Neural progenitor cell (in vitro differentiated cells): ENCODE measurements at regions not wholly inside any gene's neighbourhood (a gene's known extent, or its start where the extent isn't known, plus 50 kb on each side); places are given as distances from the start of the nearest gene placed in this dataset.

Experiments used
- DNase-seq: peaks from one replicate; pipeline ENCODE4 v3.0.0-alpha.2; 2016; ENCODE audit warnings: low spot score
- H2AFZ ChIP-seq: fragments of 200-600 bp; sonication (generic); replicated peaks from 2 replicates; pipeline ENCODE4 v1.6.1; 2016; ENCODE audit warnings: antibody characterized with exemption
- H3F3A ChIP-seq: fragments of 200-600 bp; sonication (generic); 2 replicates; pipeline ENCODE4 v1.6.1; 2016; ENCODE audit warnings: antibody characterized with exemption, low read depth
- H3K27ac ChIP-seq: fragments of 200-600 bp; sonication (generic); 2 replicates; pipeline ENCODE4 v1.5.1; 2016; ENCODE audit warnings: mild to moderate bottlenecking
- H3K27me3 ChIP-seq: fragments of 200-600 bp; sonication (generic); 2 replicates; pipeline ENCODE4 v1.6.1; 2016; ENCODE audit warnings: mild to moderate bottlenecking, moderate library complexity
- H3K36me3 ChIP-seq: fragments of 200-600 bp; sonication (generic); 2 replicates; pipeline ENCODE4 v1.5.1; 2016
- H3K4me1 ChIP-seq: fragments of 200-600 bp; sonication (generic); 2 replicates; pipeline ENCODE4 v1.6.1; 2016; ENCODE audit warnings: mixed run types
- H3K4me2 ChIP-seq: fragments of 200-600 bp; sonication (generic); 2 replicates; pipeline ENCODE4 v1.6.1; 2016
- H3K4me3 ChIP-seq: fragments of 200-600 bp; sonication (generic); 2 replicates; pipeline ENCODE4 v1.5.1; 2016
- H3K79me2 ChIP-seq: fragments of 200-600 bp; sonication (generic); 2 replicates; pipeline ENCODE4 v1.6.1; 2016; ENCODE audit warnings: low read depth
- H3K9ac ChIP-seq: fragments of 200-600 bp; sonication (generic); 2 replicates; pipeline ENCODE4 v1.6.1; 2016
- H3K9me3 ChIP-seq: fragments of 200-600 bp; sonication (generic); 2 replicates; pipeline ENCODE4 v1.5.1; 2016; ENCODE audit warnings: low read depth
- H4K20me1 ChIP-seq: fragments of 200-600 bp; sonication (generic); 2 replicates; pipeline ENCODE4 v1.6.1; 2016; ENCODE audit warnings: low read depth
- H3K27ac Mint-ChIP-seq: 3 replicates; pipeline ENCODE4 v1.8.0; 2021; ENCODE audit warnings: mixed read lengths
- H3K27me3 Mint-ChIP-seq: 2 replicates; pipeline ENCODE4 v1.8.0; 2022; ENCODE audit warnings: low read depth, mild to moderate bottlenecking, inconsistent platforms, moderate library complexity, mixed read lengths; ENCODE audit not compliant: insufficient read depth
- H3K36me3 Mint-ChIP-seq: 3 replicates; pipeline ENCODE4 v1.8.0; 2021; ENCODE audit warnings: mixed read lengths
- H3K4me1 Mint-ChIP-seq: 3 replicates; pipeline ENCODE4 v1.8.0; 2021; ENCODE audit warnings: mixed read lengths
- H3K4me3 Mint-ChIP-seq: 3 replicates; pipeline ENCODE4 v1.8.0; 2021; ENCODE audit warnings: mild to moderate bottlenecking, moderate library complexity, mixed read lengths
- H3K9me3 Mint-ChIP-seq: 3 replicates; pipeline ENCODE4 v1.8.0; 2020; ENCODE audit warnings: mixed read lengths
- CTCF ChIP-seq: fragments of 200-600 bp; sonication (generic); IDR thresholded peaks from 2 replicates; pipeline ENCODE4 v1.5.1; 2017; ENCODE audit warnings: antibody characterized with exemption, mild to moderate bottlenecking
- EZH2 ChIP-seq: fragments of 200-600 bp; sonication (generic); IDR thresholded peaks from 2 replicates; pipeline ENCODE4 v1.6.1; 2017; ENCODE audit warnings: antibody characterized with exemption, mild to moderate bottlenecking, moderate library complexity
- EZH2phosphoT487 ChIP-seq: fragments of 200-600 bp; sonication (generic); IDR thresholded peaks from 2 replicates; pipeline ENCODE4 v1.6.1; 2017; ENCODE audit warnings: antibody characterized with exemption

- Histone ChIP-seq H3K36me3 (no peaks in the 10 kb centered on the region), H3K9me3 (no peaks in the 10 kb centered on the region), H3K27me3 (no peaks in the 10 kb centered on the region), H2AFZ (no peak overlapping the region), H3K79me2 (no peaks in the 10 kb centered on the region), H4K20me1 (no peaks in the 10 kb centered on the region), H3K27ac (no peak overlapping the region), H3K4me1 (no peaks in the 10 kb centered on the region), H3F3A (no peaks in the 10 kb centered on the region), H3K4me2 (no peak overlapping the region), H3K4me3 (no peak overlapping the region), H3K9ac (no peak overlapping the region)
- H3K27ac Mint-ChIP-seq, result no peak overlapping the region
- no peak for DNase-seq
- no peaks in the 10 kb centered on the region for H3K27me3 Mint-ChIP-seq
- H3K4me1 Mint-ChIP-seq, result no peaks in the 10 kb centered on the region
- no peaks in the 10 kb centered on the region for H3K36me3 Mint-ChIP-seq
- peaks cover 18% of the 10 kb centered on the region for H3K9me3 Mint-ChIP-seq
- TF ChIP-seq CTCF (no peak), EZH2 (no peak), EZH2phosphoT487 (no peak)
- H3K4me3 Mint-ChIP-seq, result no peak overlapping the region
Observed at GRCh38 chr4:38400946-38401345, 263.1 kb upstream of the KLF3 start.

- Histone ChIP-seq H3K36me3 (no peaks in the 10 kb centered on the region), H3K4me3 (no peak overlapping the region), H3F3A (no peaks in the 10 kb centered on the region), H4K20me1 (no peaks in the 10 kb centered on the region), H3K4me1 (no peaks in the 10 kb centered on the region), H3K9ac (no peak overlapping the region), H3K27ac (no peak overlapping the region), H3K9me3 (no peaks in the 10 kb centered on the region), H3K79me2 (no peaks in the 10 kb centered on the region), H3K4me2 (no peak overlapping the region), H2AFZ (no peak overlapping the region), H3K27me3 (no peaks in the 10 kb centered on the region)
- H3K27me3 Mint-ChIP-seq, result peaks cover 2% of the 10 kb centered on the region
- no peak overlapping the region for H3K4me3 Mint-ChIP-seq
- H3K4me1 Mint-ChIP-seq, result no peaks in the 10 kb centered on the region
- no peaks in the 10 kb centered on the region for H3K36me3 Mint-ChIP-seq
- no peak for DNase-seq
- no peak for TF ChIP-seq EZH2
- TF ChIP-seq CTCF, result no peak
- TF ChIP-seq EZH2phosphoT487, result no peak
- no peak overlapping the region for H3K27ac Mint-ChIP-seq
- H3K9me3 Mint-ChIP-seq, result peaks cover 2% of the 10 kb centered on the region
Observed at GRCh38 chr4:38406243-38406642, 257.8 kb upstream of the KLF3 start.

- no peak for TF ChIP-seq CTCF
- TF ChIP-seq EZH2, result no peak
- TF ChIP-seq EZH2phosphoT487, result no peak
Observed at GRCh38 chr4:38409852-38410251, 254.1 kb upstream of the KLF3 start.

More at GRCh38 chr4:38409852-38410251, 254.1 kb upstream of the KLF3 start:
- peaks cover 12% of the 10 kb centered on the region for H3K4me1 Mint-ChIP-seq
- no peaks in the 10 kb centered on the region for H3F3A ChIP-seq
- H3K4me3 Mint-ChIP-seq, result no peak overlapping the region
- H4K20me1 ChIP-seq, result no peaks in the 10 kb centered on the region
- no peaks in the 10 kb centered on the region for H3K9me3 ChIP-seq
- no peak overlapping the region for H3K4me2 ChIP-seq
- H3K9ac ChIP-seq, result no peak overlapping the region
- H3K27ac Mint-ChIP-seq, result no peak overlapping the region
- peaks cover 4% of the 10 kb centered on the region for H3K27me3 Mint-ChIP-seq
- H3K4me3 ChIP-seq, result no peak overlapping the region
- H2AFZ ChIP-seq, result no peak overlapping the region
- no peaks in the 10 kb centered on the region for H3K27me3 ChIP-seq
- no peaks in the 10 kb centered on the region for H3K36me3 Mint-ChIP-seq
- H3K9me3 Mint-ChIP-seq, result no peaks in the 10 kb centered on the region
- no peaks in the 10 kb centered on the region for H3K36me3 ChIP-seq
- no peak for DNase-seq
- no peaks in the 10 kb centered on the region for H3K79me2 ChIP-seq
- no peak overlapping the region for H3K27ac ChIP-seq
- no peaks in the 10 kb centered on the region for H3K4me1 ChIP-seq
